PC-3 (cell line): ENCODE measurements at regions not wholly inside any gene's neighbourhood (a gene's known extent, or its start where the extent isn't known, plus 50 kb on each side); places are given as distances from the start of the nearest gene placed in this dataset.

Experiments used
- EZH2 ChIP-seq: fragments of 300-600 bp; sonication (generic); IDR thresholded peaks from one replicate; pipeline ENCODE4 v1.6.1; 2017; ENCODE audit warnings: antibody characterized with exemption, mild to moderate bottlenecking, low read length; ENCODE audit not compliant: unreplicated experiment
- TF ChIP-seq, protein P1 (sequence below): fragments of 300-600 bp; sonication (generic); conservative IDR thresholded peaks from 2 replicates; pipeline ENCODE4 v1.5.1; 2017; ENCODE audit warnings: antibody characterized with exemption, low read depth, mild to moderate bottlenecking, low read length

DNA sequence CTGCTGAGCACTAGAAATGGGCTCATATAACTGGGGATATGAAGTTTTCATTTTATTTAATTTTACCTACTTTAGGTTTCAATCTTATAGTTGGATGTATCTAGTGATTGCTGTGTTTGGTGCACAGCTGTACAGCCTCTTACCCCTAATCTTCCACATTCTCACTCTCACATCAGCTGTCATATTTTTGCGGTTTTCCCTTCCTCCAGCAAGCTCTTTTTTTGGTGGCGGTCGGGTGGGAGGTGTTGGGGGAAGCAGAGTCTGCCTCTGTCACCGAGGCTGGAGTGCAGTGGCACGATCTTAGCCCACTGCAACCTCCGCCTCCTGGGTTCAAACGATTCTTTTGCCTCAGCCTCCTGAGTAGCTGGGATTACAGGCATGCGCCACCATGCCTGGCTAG lies 445.1 kb upstream of the ISX start:
- TF ChIP-seq, protein P1, sequence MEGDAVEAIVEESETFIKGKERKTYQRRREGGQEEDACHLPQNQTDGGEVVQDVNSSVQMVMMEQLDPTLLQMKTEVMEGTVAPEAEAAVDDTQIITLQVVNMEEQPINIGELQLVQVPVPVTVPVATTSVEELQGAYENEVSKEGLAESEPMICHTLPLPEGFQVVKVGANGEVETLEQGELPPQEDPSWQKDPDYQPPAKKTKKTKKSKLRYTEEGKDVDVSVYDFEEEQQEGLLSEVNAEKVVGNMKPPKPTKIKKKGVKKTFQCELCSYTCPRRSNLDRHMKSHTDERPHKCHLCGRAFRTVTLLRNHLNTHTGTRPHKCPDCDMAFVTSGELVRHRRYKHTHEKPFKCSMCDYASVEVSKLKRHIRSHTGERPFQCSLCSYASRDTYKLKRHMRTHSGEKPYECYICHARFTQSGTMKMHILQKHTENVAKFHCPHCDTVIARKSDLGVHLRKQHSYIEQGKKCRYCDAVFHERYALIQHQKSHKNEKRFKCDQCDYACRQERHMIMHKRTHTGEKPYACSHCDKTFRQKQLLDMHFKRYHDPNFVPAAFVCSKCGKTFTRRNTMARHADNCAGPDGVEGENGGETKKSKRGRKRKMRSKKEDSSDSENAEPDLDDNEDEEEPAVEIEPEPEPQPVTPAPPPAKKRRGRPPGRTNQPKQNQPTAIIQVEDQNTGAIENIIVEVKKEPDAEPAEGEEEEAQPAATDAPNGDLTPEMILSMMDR, result no peak
- no peak for TF ChIP-seq EZH2
